Activated B cell treated with CpG ODN at 0.5 μM for 24 hours (primary cell): ENCODE measurements at regions not wholly inside any gene's neighbourhood (a gene's known extent, or its start where the extent isn't known, plus 50 kb on each side); places are given as distances from the start of the nearest gene placed in this dataset.
"Not testable (repeated sequence)": the region's sequence is repeated elsewhere in the genome, so short reads cannot be mapped to it uniquely, and the experiment has no call there.

Experiments used
- ATAC-seq: fragments of 200-7000 bp; cut with Tn5 transposase; one replicate; pipeline ENCODE4 v1.10.0; 2021; ENCODE audit warnings: low read depth, mild to moderate bottlenecking, moderate library complexity
- CTCF ChIA-PET: fragments of 350-600 bp; sonication (Branson Sonifier 250); formaldehyde crosslinking; loops from one replicate; lab custom pipeline; 2021; ENCODE audit warnings: antibody characterized with exemption; lab: Charles Lee
- POLR2A ChIA-PET: fragments of 350-600 bp; sonication (Branson Sonifier 250); formaldehyde crosslinking; loops from one replicate; lab custom pipeline; 2021; ENCODE audit warnings: antibody characterized with exemption; lab: Charles Lee
- DNase-seq: peaks from one replicate; pipeline ENCODE4 v3.0.0; 2022
- H3K27ac Mint-ChIP-seq: one replicate; pipeline ENCODE4 v1.8.0; 2020; ENCODE audit warnings: mixed read lengths
- H3K27me3 Mint-ChIP-seq: one replicate; pipeline ENCODE4 v1.8.0; 2021; ENCODE audit warnings: mixed read lengths
- H3K36me3 Mint-ChIP-seq: one replicate; pipeline ENCODE4 v1.8.0; 2021; ENCODE audit warnings: low read depth, mixed read lengths
- H3K4me1 Mint-ChIP-seq: one replicate; pipeline ENCODE4 v1.8.0; 2021; ENCODE audit warnings: mixed read lengths
- H3K4me3 Mint-ChIP-seq: one replicate; pipeline ENCODE4 v1.8.0; 2020; ENCODE audit warnings: mild to moderate bottlenecking, mixed read lengths
- H3K9me3 Mint-ChIP-seq: one replicate; pipeline ENCODE4 v1.8.0; 2020; ENCODE audit warnings: mixed read lengths
- CTCF ChIP-seq: fragments of 200-600 bp; IDR thresholded peaks from one replicate; pipeline ENCODE4 v1.8.0; 2022; ENCODE audit warnings: antibody characterized with exemption, mild to moderate bottlenecking
- intact Hi-C: fragments of 100-400 bp; cut with micrococcal nuclease; formaldehyde crosslinking; loops from one replicate; pipeline ENCODE4 v1.15.1; 2024

- Mint-ChIP-seq H3K4me3 (no peak overlapping the region), H3K27me3 (no peaks in the 10 kb centered on the region), H3K9me3 (no peaks in the 10 kb centered on the region), H3K27ac (no peak overlapping the region), H3K4me1 (peaks cover 42% of the 10 kb centered on the region), H3K36me3 (no peaks in the 10 kb centered on the region)
- intact Hi-C loops = loop anchor here (5.0 kb wide), 1 partner anchor 33 kb away; no protein-coding TSS in a partner anchor
- TF ChIP-seq CTCF = no peak
- CTCF ChIA-PET = no interaction called here
- DNase-seq (no peak), ATAC-seq (no peak)
- POLR2A ChIA-PET = no interaction called here
Observed at GRCh38 chr20:47974234-47974878, 189.1 kb upstream of the SULF2 start.

GRCh38 chr20:47973519-47974233 is 188.4 kb upstream of the SULF2 start:
- Mint-ChIP-seq H3K4me3 (no peak overlapping the region), H3K36me3 (no peaks in the 10 kb centered on the region), H3K9me3 (no peaks in the 10 kb centered on the region), H3K4me1 (peaks cover 36% of the 10 kb centered on the region), H3K27me3 (no peaks in the 10 kb centered on the region), H3K27ac (no peak overlapping the region)
- intact Hi-C loops = loop anchor here (5.0 kb wide), 1 partner anchor 34 kb away; no protein-coding TSS in a partner anchor
- CTCF ChIA-PET = no interaction called here
- ATAC-seq (no peak), DNase-seq (no peak)
- POLR2A ChIA-PET = no interaction called here
- no peak for TF ChIP-seq CTCF

- H3K4me3 Mint-ChIP-seq = no peak overlapping the region
- no peaks in the 10 kb centered on the region for H3K9me3 Mint-ChIP-seq
- H3K4me1 Mint-ChIP-seq = peaks cover 32% of the 10 kb centered on the region
- no peaks in the 10 kb centered on the region for H3K36me3 Mint-ChIP-seq
- ATAC-seq (no peak), DNase-seq (no peak)
- H3K27me3 Mint-ChIP-seq = no peaks in the 10 kb centered on the region
- no peak for TF ChIP-seq CTCF
- ChIA-PET CTCF (no interaction called here), POLR2A (no interaction called here)
- intact Hi-C loops = loop anchor here (5.0 kb wide), 1 partner anchor 34 kb away; no protein-coding TSS in a partner anchor
- H3K27ac Mint-ChIP-seq = no peak overlapping the region
Observed at GRCh38 chr20:47972916-47973309, 187.6 kb upstream of the SULF2 start.

- POLR2A ChIA-PET, DNase-seq, H3K4me3 Mint-ChIP-seq, H3K27ac Mint-ChIP-seq, ATAC-seq, H3K9me3 Mint-ChIP-seq, CTCF ChIA-PET, H3K36me3 Mint-ChIP-seq, H3K27me3 Mint-ChIP-seq: not testable (repeated sequence)
- intact Hi-C loops = loop anchor here (5.0 kb wide), 1 partner anchor 35 kb away; no protein-coding TSS in a partner anchor
- peaks cover 27% of the 10 kb centered on the region for H3K4me1 Mint-ChIP-seq
Observed at GRCh38 chr20:47972297-47972915, 187.1 kb upstream of the SULF2 start.

- ChIA-PET CTCF (no interaction called here), POLR2A (no interaction called here)
- H3K36me3 Mint-ChIP-seq = no peaks in the 10 kb centered on the region
- DNase-seq (no peak), ATAC-seq (no peak)
- no peak overlapping the region for H3K4me3 Mint-ChIP-seq
- H3K27me3 Mint-ChIP-seq = no peaks in the 10 kb centered on the region
- H3K27ac Mint-ChIP-seq = no peak overlapping the region
- H3K4me1 Mint-ChIP-seq = peaks cover 20% of the 10 kb centered on the region
- TF ChIP-seq CTCF = no peak
- intact Hi-C loops = loop anchor here (5.0 kb wide), 1 partner anchor 36 kb away; no protein-coding TSS in a partner anchor
- no peaks in the 10 kb centered on the region for H3K9me3 Mint-ChIP-seq
Observed at GRCh38 chr20:47971058-47971791, 185.9 kb upstream of the SULF2 start.
